ENCODE measurements at regions not wholly inside any gene's neighbourhood (a gene's known extent, or its start where the extent isn't known, plus 50 kb on each side); places are given as distances from the start of the nearest gene placed in this dataset.

GRCh38 chr4:44845309-44845708 is 119.0 kb upstream of the GNPDA2 start:
- no peak for TF ChIP-seq CTCF (IDR thresholded peaks at IDR 0.05)

- TF ChIP-seq CTCF (IDR thresholded peaks at IDR 0.05), result no peak
Observed at GRCh38 chr4:44842531-44842930, 116.2 kb upstream of the GNPDA2 start.

- TF ChIP-seq CTCF (IDR thresholded peaks at IDR 0.05), result no peak
Observed at GRCh38 chr4:44817930-44818329, 91.6 kb upstream of the GNPDA2 start.

GRCh38 chr4:44806071-44806470 is 79.7 kb upstream of the GNPDA2 start:
- no peak for TF ChIP-seq CTCF (IDR thresholded peaks at IDR 0.05)

GRCh38 chr4:44804301-44804700 is 77.9 kb upstream of the GNPDA2 start:
- TF ChIP-seq CTCF (IDR thresholded peaks at IDR 0.05), result no peak

GRCh38 chr4:44801384-44801783 is 75.0 kb upstream of the GNPDA2 start:
- TF ChIP-seq CTCF (IDR thresholded peaks at IDR 0.05), result no peak

GRCh38 chr4:44791831-44792230 is 65.5 kb upstream of the GNPDA2 start:
- TF ChIP-seq CTCF (IDR thresholded peaks at IDR 0.05), result no peak

- TF ChIP-seq CTCF (IDR thresholded peaks at IDR 0.05), result no peak
Observed at GRCh38 chr4:44777115-44777514, 50.8 kb upstream of the GNPDA2 start.
